ENCODE measurements at regions not wholly inside any gene's neighbourhood (a gene's known extent, or its start where the extent isn't known, plus 50 kb on each side); places are given as distances from the start of the nearest gene placed in this dataset.

DNA sequence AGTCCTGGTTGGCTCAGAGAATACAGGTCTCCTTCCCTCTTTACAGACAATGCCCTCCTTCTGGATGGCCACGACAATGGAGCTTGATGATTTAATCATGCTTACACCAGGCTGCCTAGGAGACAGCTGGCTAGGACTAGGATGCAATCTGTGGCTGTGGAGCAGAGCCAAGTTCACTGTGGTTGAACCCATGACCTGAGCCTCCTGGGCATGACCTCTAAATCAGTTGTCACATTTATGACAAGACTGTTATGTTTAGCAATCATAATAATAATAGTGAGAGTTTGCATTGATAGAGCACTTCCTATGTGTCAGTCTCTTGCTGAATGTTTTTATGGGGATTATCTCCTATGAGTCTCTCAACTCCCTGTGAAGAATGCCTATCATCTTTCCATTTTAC lies 244.1 kb downstream of the ICOS start:
- no peak for TF ChIP-seq POLR2A (IDR thresholded peaks at IDR 0.05)
- TF ChIP-seq, protein P1, sequence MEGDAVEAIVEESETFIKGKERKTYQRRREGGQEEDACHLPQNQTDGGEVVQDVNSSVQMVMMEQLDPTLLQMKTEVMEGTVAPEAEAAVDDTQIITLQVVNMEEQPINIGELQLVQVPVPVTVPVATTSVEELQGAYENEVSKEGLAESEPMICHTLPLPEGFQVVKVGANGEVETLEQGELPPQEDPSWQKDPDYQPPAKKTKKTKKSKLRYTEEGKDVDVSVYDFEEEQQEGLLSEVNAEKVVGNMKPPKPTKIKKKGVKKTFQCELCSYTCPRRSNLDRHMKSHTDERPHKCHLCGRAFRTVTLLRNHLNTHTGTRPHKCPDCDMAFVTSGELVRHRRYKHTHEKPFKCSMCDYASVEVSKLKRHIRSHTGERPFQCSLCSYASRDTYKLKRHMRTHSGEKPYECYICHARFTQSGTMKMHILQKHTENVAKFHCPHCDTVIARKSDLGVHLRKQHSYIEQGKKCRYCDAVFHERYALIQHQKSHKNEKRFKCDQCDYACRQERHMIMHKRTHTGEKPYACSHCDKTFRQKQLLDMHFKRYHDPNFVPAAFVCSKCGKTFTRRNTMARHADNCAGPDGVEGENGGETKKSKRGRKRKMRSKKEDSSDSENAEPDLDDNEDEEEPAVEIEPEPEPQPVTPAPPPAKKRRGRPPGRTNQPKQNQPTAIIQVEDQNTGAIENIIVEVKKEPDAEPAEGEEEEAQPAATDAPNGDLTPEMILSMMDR (IDR thresholded peaks at IDR 0.05): no peak

Measured in right lobe of liver (tissue), 4 donors.